ENCODE measurements at regions not wholly inside any gene's neighbourhood (a gene's known extent, or its start where the extent isn't known, plus 50 kb on each side); places are given as distances from the start of the nearest gene placed in this dataset.
"Not testable (repeated sequence)": the region's sequence is repeated elsewhere in the genome, so short reads cannot be mapped to it uniquely, and the experiment has no call there.

GRCh38 chrX:67213686-67214085 lies 330.1 kb upstream of the AR start:
- DNase-seq, result not testable (repeated sequence)

DNA sequence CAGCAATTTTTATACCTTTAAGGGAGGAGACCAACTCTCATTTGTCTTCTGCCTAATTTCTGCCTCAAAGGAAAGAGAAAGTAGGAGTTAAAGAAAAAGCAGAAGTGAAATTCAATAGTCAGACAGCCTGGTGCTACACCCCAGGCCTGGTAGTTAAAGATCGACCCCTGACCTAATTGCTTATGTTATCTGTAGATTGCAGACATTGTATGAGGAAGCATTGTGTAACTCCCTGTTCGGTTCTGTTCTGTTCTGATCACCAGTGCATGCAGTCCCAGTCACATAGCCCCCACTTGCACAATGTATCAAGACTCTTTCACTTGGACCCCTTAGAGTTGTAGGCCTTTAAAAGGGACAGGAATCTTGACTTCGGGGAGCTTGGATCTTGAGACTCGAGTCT lies 335.9 kb upstream of the AR start:
- DNase-seq, result no peak

GRCh38 chrX:67159437-67159836 lies 384.4 kb upstream of the AR start:
- DNase-seq, result no peak

- no peak for DNase-seq
Measured at GRCh38 chrX:67114635-67115034, 429.2 kb upstream of the AR start.

DNA sequence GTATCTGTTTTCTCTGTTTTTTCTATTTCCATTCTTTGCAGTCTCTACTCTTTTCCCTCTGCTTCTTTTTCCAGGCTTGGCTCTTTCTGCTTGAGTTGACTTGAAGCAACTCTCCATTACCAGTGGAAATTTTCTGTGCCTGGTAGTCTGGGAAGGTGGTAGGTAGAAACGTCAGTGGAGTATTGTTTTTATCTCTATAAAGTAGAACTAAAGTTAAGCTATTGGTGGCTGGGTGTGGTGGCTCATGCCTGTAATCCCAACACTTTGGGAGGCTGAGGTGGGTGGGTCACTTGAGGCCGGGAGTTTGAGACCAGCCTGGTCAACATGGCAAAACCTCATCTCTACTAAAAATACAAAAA lies 438.1 kb upstream of the AR start:
- DNase-seq, result no peak

DNA sequence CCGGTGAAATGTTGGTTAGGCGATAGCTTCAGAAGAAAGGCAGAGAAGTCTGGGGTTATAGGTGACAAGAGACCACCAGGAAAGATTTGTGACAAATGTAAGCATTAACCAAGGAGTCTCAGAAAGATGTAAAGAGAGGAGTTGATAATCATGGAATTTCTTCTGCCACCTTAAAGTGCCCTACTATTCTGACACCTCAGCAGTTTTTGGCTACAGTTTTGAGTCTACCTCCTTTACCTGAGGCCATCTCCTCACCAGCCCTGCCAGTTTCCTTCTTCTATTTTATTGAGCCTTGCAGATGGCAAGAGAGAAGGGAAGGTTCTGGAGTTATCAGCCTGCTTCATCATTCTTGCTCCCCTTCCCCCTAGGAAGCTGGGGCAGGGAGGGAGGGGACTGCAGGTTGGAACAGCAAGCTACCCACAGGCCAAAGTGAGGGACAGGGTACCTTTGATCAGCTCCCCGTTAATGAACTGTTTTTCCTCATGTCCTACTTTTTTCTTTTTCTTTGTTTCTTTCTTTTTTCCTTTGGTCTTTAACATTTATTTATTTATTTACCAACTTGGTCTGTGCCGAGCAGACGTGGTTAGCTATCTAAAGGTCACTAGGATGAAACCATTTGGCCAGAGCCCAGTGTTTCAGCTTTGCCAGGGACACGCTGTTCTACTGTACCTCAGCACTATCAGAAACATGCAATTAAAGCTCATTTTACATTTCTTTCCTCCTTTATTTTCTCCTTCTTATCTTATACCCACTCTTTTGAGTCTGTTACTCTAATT lies 438.7 kb upstream of the AR start:
- no peak for DNase-seq

- DNase-seq, result no peak
Measured at GRCh38 chrX:67100031-67100884, 443.6 kb upstream of the AR start.

- DNase-seq, result no peak
Measured at GRCh38 chrX:67094061-67094460, 449.8 kb upstream of the AR start.

DNA sequence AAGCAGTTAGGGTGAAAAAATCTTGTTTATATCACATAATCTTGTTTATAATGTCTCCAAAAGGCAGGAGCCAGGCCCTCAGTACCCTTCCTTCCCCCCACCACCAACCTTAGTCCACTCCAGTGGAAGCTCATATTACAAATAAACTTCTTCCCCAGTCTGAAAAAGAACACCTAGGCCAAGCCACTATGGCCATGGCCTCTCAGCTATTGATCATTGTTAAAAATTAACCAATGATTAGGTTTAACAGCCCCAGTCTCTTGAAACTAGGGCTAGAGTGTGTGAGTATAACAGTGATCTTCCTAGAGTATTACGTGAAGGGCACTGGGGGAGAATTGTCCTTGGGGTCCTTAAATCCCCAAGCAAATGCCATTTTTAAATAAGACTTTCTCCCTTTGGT lies 411.9 kb upstream of the EDA2R start:
- no peak for DNase-seq

GRCh38 chrX:67044866-67045265 lies 406.0 kb upstream of the EDA2R start:
- DNase-seq, result no peak

DNA sequence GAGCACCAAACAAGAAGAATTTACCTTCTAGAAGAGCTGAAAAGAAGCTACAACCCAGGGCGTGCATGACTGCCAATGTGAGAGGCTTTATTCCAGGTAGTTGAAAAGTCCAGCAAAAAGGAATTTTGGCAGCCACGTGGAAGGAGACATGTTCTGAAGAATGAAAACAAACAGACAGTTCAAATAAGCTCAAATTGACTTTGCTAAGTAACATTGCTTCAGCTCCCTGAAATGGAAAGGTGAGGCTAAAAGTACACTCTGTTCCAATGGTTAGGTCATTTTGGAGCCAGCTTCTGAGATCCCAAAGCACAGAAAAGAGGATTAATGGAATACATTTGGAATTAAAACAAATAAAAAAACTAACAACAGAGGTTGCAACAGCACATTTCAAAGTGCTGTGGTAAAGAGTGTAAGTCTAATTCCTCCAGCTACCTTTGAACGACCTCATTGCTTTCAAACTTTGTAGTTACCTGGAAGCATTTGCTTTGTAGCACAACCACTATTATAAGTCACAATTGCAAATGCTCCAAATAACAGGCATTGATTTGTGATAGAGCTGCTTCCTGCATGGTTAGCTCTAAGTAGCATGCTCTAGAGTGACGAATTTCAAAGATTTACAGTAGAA lies 405.3 kb upstream of the EDA2R start:
- DNase-seq, result no peak

DNA sequence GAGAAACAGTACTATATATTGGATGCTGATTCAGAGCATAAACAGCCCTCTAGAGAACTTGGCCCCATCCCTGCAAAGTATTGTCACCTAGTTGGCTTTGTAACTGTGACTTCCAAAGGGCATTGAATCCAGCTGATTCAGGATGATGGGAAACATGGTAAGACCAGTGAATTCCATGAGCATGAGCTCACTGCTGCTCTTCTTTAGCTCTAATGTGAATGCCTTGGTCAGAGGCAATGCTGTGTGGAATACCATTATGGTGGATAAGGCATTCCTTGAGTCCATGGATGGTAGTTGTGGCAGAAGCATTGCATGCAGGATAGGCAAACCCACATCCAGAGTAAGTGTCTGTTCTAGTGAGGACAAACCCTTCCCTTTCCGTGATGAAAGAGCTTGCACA lies 365.6 kb upstream of the EDA2R start:
- DNase-seq, result no peak

GRCh38 chrX:66994729-66995128 lies 355.9 kb upstream of the EDA2R start:
- no peak for DNase-seq

DNA sequence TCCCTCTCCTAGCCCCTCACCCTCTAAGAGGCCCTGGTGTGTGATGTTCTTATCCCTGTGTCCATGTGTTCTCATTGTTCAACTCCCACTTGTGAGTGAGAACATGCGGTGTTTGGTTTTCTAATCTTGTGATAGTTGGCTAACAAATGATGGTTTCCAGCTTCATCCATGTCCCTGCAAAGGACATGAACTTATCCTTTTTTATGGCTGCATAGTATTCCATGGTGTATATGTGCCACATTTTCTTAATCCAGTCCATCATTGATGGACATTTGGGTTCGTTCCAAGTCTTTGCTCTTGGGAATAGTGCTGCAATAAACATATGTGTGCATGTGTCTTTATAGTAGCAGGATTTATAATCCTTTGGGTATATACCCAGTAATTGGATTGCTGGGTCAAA lies 353.2 kb upstream of the EDA2R start:
- DNase-seq, result not testable (repeated sequence)

DNA sequence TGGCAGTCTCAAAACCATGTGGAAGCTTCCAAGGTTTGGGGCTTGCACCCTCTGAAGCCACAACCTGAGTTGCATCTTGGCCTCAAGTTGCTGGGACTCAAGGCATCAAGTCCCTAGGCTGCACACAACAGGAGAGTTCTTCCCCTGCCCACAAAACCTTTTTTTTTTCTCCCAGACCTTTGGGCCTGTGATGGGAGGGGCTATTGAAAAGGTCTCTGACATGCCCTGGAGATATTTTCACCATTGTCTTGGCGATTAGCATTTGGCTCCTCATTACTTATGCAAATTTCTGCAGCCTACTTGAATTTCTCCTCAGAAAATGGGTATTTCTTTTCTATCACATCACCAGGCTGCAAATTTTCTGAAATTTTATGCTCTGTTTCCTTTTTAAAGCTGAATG lies 349.5 kb upstream of the EDA2R start:
- DNase-seq, result no peak

GRCh38 chrX:66961665-66962064 lies 322.8 kb upstream of the EDA2R start:
- DNase-seq, result no peak

DNA sequence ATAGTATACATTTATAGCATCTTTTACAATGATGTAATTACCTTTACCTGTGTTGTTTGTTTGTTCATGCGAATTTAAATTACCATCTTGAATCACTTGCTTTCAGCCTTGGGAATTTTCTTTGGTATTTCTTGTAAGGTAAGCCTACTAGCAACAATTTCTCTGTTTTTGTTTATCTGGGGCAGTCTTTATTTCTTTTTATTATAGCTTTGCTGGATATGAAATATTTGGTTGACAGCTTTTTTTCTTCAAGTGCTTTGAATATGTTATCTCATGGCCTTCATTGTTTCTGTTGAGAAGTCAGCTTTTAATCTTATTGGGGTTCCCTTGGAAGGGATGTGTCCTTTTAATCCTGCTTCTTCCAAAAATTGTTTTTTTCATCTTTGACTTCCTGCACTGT lies 292.8 kb upstream of the EDA2R start:
- DNase-seq, result no peak

- not testable (repeated sequence) for DNase-seq
Measured at GRCh38 chrX:66930516-66930915, 291.6 kb upstream of the EDA2R start.

- no peak for DNase-seq
Measured at GRCh38 chrX:66920296-66920695, 281.4 kb upstream of the EDA2R start.

DNA sequence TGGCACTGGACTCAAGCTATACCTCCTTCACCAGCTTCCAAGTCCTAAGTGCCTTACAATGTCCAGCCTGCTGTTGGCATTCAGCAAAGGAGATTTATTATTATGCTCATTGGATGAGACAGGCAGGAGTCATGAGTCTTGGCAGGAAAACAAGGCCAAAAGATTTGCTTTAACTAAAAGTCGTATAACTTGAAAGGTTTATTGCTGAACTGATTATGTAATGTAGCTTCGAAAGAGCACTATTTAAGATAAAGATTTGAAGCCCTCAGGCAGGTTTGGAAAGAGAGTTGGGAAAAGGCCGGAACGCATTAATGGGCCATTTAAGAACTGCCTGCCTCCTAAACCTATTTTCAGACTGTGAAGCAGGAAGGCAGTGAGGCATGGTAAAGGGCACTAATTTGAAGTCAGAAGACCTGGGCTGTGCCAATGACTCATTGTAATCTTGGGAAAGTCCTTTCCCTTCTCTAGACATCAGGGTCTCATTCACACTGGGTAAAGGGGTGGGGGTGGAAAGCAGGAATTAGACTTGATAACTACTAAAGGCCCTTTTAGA lies 280.5 kb upstream of the EDA2R start:
- DNase-seq, result no peak

GRCh38 chrX:66918511-66918910 lies 279.6 kb upstream of the EDA2R start:
- no peak for DNase-seq

DNA sequence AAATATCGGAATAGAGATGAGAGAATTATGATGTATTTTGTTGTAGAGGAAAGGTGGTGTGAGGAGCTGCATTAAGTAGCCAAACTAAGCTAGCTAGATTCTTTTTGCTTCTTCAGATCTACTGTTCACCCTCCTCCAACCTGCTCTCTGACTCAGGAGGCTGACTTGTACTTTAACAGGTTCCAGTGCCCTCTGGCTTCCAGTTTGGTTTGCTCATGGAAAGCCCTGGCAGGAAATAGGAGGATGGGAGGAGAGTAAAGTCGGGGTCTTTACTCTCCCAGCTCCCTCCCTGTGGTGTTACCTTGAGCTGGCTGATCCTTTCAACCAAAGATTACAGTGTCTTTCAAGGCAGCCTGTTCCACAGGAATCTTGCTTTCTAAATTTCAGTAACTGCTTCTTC lies 277.0 kb upstream of the EDA2R start:
- DNase-seq, result no peak

- DNase-seq, result no peak
Measured at GRCh38 chrX:66914080-66914479, 275.2 kb upstream of the EDA2R start.

DNA sequence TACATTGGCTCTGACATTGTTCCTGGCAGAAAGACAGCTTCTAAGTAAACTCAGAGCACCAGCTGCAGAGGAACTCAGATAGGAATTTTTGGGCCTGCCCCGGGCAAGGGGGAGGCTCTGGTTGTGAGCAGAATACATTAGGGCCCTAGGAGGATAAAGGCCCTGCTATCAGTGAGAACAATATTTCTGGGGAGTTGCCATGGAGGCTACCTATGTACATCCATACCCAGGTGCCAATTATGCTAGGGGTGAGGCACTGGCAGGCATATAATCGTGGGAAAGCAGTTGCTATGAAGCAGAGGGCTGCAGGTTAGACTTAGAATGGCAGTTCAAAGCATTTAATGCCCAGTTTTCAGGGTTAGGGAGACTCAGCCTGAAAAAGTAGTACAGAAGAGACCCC lies 273.5 kb upstream of the EDA2R start:
- no peak for DNase-seq
